ENCODE measurements at regions not wholly inside any gene's neighbourhood (a gene's known extent, or its start where the extent isn't known, plus 50 kb on each side); places are given as distances from the start of the nearest gene placed in this dataset.

- no peak overlapping the region for H3K4me3 ChIP-seq (ENCODE audit: low read depth, low read length)
- TF ChIP-seq CTCF (IDR thresholded peaks at IDR 0.05; ENCODE audit: control insufficient read depth, extremely low read depth, insufficient read depth) = no peak
- DNase-seq (ENCODE audit: low read depth) = no peak
Measured at GRCh38 chr13:107643615-107644014, 571.7 kb downstream of the LIG4 start.

- no peak overlapping the region for H3K4me3 ChIP-seq (ENCODE audit: low read depth, low read length)
- no peak for DNase-seq (ENCODE audit: low read depth)
- TF ChIP-seq CTCF (IDR thresholded peaks at IDR 0.05; ENCODE audit: control insufficient read depth, extremely low read depth, insufficient read depth) = no peak
Measured at GRCh38 chr13:107642831-107643230, 572.5 kb downstream of the LIG4 start.

DNA sequence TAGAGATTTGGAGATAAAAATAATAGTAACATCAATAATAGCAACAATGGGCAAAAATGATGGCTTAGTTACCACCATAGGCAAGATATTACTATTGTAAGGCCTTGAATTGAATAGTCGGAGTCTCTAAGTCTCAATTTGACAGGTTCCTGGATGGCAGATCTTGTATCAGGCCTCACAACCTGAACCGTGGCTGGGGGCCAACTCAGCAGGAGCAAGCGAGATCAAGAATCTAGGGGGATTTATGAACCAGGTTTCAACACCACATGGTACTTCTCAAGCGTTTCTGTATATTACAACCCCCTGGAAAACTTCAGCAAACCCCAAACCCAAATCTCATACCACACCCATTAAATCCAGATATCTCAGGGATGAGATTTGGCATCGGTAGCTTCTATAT, 573.8 kb downstream of the LIG4 start:
- TF ChIP-seq CTCF (IDR thresholded peaks at IDR 0.05; ENCODE audit: control insufficient read depth, extremely low read depth, insufficient read depth) = no peak
- DNase-seq (ENCODE audit: low read depth) = no peak
- H3K4me3 ChIP-seq (ENCODE audit: low read depth, low read length) = no peak overlapping the region

DNA sequence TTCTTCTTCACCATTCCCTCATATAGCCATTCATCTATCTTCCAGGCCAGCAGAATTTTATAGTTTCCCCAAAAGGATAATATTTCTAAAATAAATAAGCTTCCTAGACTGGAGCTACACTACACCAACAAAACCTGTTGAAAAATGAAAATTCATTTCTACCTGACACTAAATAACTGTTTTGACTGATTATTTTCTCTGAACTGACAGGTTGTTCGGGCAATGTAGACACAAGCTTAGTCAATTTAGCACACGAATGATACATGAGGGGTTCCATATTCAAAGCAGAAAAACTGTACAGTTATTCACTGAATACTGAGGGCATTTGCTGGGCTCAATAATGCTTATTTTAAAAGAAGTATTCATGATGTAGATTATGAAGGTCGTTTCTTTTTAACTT, 589.7 kb downstream of the LIG4 start:
- H3K4me3 ChIP-seq (ENCODE audit: low read depth, low read length) = no peak overlapping the region
- DNase-seq (ENCODE audit: low read depth) = no peak
- no peak for TF ChIP-seq CTCF (IDR thresholded peaks at IDR 0.05; ENCODE audit: control insufficient read depth, extremely low read depth, insufficient read depth)

DNA sequence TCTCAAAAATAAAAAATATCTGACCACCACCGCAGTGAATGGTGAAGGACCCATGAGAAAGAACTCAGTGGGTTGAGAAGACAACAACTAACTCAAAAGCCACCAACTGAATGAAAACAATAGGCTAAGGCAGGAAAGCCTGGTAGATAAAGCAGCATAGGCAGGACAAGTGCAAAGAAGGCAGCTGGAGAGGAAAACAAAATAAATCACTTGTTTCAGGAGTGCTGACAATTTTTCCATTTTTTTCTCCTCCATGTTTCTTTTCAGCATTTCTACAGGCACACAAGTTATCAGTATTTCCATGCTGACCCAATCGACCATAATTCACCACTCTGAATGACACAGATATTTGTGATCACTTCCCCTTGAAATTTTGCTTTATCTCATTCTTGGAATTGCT, 597.8 kb downstream of the LIG4 start:
- no peak for DNase-seq (ENCODE audit: low read depth)

GRCh38 chr13:107612376-107612775, 603.0 kb downstream of the LIG4 start:
- no peak overlapping the region for H3K4me3 ChIP-seq (ENCODE audit: low read depth, low read length)
- no peak for DNase-seq (ENCODE audit: low read depth)
- TF ChIP-seq CTCF (IDR thresholded peaks at IDR 0.05; ENCODE audit: control insufficient read depth, extremely low read depth, insufficient read depth) = no peak

More for the DNA sequence above, 597.8 kb downstream of the LIG4 start:
- no peak overlapping the region for H3K4me3 ChIP-seq (ENCODE audit: low read depth, low read length)
- no peak for TF ChIP-seq CTCF (IDR thresholded peaks at IDR 0.05; ENCODE audit: control insufficient read depth, extremely low read depth, insufficient read depth)

- TF ChIP-seq CTCF (IDR thresholded peaks at IDR 0.05; ENCODE audit: control insufficient read depth, extremely low read depth, insufficient read depth) = no peak
- DNase-seq (ENCODE audit: low read depth) = no peak
Measured at GRCh38 chr13:107608736-107609135, 606.6 kb downstream of the LIG4 start.

More at GRCh38 chr13:107608736-107609135, 606.6 kb downstream of the LIG4 start:
- no peak overlapping the region for H3K4me3 ChIP-seq (ENCODE audit: low read depth, low read length)

Data from LNCaP clone FGC (cell line).